Neural cell (in vitro differentiated cells): ENCODE measurements at regions not wholly inside any gene's neighbourhood (a gene's known extent, or its start where the extent isn't known, plus 50 kb on each side); places are given as distances from the start of the nearest gene placed in this dataset.

Source experiments
- CTCF ChIP-seq: fragments of 450-650 bp; IDR thresholded peaks from 2 replicates; pipeline ENCODE4 v1.5.1; 2014; ENCODE audit warnings: antibody characterized with exemption, mild to moderate bottlenecking, moderate library complexity; ENCODE audit not compliant: poor library complexity, severe bottlenecking
- EP300 ChIP-seq: fragments of 450-650 bp; conservative IDR thresholded peaks from 2 replicates; pipeline ENCODE4 v1.6.1; 2014; ENCODE audit warnings: antibody characterized with exemption, mild to moderate bottlenecking, moderate library complexity; ENCODE audit not compliant: poor library complexity, severe bottlenecking
- EZH2 ChIP-seq: fragments of 200-600, 300-800 bp; shearing (Covaris generic), sonication (generic); IDR thresholded peaks from 2 replicates; pipeline ENCODE4 v1.6.1; 2014; ENCODE audit warnings: antibody characterized with exemption, low read length, borderline replicate concordance, mild to moderate bottlenecking; ENCODE audit not compliant: insufficient read depth, poor library complexity, severe bottlenecking
- POLR2AphosphoS5 ChIP-seq: IDR thresholded peaks from 2 replicates; pipeline ENCODE4 v1.6.1; 2012
- REST ChIP-seq: IDR thresholded peaks from 2 replicates; pipeline ENCODE4 v1.6.1; 2012; ENCODE audit warnings: borderline replicate concordance
- SMC3 ChIP-seq: fragments of 450-650 bp; conservative IDR thresholded peaks from 2 replicates; pipeline ENCODE4 v1.6.1; 2014; ENCODE audit warnings: antibody characterized with exemption, mild to moderate bottlenecking, moderate library complexity; ENCODE audit not compliant: poor library complexity
- TAF1 ChIP-seq: IDR thresholded peaks from 2 replicates; pipeline ENCODE4 v1.6.1; 2012; ENCODE audit warnings: low read depth

- TF ChIP-seq CTCF (no peak), TAF1 (no peak), REST (no peak), EZH2 (no peak), POLR2AphosphoS5 (no peak), SMC3 (no peak), EP300 (no peak)
These were observed 236.2 kb downstream of the SYK start for GRCh38 chr9:91037511-91038482.
